GM18502 (cell line): ENCODE measurements at regions not wholly inside any gene's neighbourhood (a gene's known extent, or its start where the extent isn't known, plus 50 kb on each side); places are given as distances from the start of the nearest gene placed in this dataset.
"Not testable (repeated sequence)": the region's sequence is repeated elsewhere in the genome, so short reads cannot be mapped to it uniquely, and the experiment has no call there.

Source experiments
- ATAC-seq: cut with Tn5 transposase; IDR thresholded peaks from one replicate; pipeline ENCODE4 v1.9.1; 2021; ENCODE audit warnings: mild to moderate bottlenecking; ENCODE audit not compliant: unreplicated experiment, poor library complexity

- no peak for ATAC-seq
Measured at GRCh38 chr1:93774707-93775106, 93.1 kb upstream of the BCAR3 start.

DNA sequence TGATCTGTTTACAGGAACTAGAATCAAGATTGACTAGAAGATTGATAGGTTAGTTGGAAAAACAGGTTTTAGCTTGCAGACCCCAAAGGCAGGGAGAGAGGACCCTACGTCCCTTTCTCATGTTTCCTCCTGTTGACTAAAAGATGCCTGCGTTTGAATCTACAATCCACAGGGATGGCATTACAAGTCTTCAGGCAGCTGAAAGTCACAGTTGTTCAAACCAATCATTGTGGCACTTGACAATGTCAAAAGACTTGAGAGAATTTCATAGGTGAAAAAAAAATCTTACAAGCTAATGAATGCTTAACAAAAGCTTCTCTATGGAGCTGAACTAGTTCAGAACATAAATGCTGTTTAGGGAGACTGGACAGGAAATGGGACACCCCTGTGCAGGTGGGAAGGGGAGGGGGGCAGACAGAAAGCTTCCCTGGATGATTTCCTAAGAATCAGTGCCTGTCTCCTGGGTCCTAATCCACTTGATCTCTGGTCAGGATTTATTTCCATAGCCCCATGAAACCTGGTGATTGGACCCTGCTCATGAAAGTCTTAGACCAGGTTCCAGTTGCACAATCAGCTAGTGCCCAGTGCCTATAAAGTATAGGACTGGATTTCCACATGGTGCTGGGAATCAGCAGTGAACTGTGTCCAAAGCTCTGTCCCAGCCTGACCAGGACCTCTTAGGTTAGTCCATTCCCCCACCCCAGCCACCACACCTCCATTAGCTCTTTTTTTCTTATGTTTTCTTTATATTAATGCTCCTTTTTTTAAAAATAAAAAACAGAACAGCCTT is 91.6 kb upstream of the BCAR3 start:
- no peak for ATAC-seq

- ATAC-seq: no peak
Measured at GRCh38 chr1:93771843-93772242, 90.2 kb upstream of the BCAR3 start.

- no peak for ATAC-seq
Measured at GRCh38 chr1:93770640-93771039, 89.0 kb upstream of the BCAR3 start.

GRCh38 chr1:93769777-93770176 is 88.1 kb upstream of the BCAR3 start:
- no peak for ATAC-seq

DNA sequence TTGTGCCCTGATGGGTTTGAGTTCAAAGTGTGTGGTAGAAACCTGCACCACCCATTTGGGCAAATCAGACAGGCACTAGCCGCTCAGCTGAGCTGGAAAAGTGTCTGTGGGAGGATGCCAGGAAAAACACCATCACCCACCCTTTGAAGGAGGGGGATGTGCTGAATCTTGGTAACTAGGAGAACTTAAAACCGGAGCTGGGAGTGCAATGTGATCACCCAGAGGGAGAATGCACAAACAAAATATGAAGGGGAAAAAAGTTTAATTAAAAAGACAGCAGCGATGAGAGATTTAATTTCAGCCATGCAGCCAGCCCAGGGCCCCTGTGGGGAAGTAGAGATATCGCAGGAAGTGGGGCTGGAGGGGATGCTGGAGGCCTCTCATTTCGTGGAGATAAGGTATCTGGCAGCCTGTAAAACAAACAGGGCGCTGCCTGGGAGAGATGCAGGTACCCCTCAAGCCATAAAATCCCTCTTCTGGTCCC is 86.8 kb upstream of the BCAR3 start:
- no peak for ATAC-seq

GRCh38 chr1:93766451-93766850 is 84.8 kb upstream of the BCAR3 start:
- no peak for ATAC-seq

DNA sequence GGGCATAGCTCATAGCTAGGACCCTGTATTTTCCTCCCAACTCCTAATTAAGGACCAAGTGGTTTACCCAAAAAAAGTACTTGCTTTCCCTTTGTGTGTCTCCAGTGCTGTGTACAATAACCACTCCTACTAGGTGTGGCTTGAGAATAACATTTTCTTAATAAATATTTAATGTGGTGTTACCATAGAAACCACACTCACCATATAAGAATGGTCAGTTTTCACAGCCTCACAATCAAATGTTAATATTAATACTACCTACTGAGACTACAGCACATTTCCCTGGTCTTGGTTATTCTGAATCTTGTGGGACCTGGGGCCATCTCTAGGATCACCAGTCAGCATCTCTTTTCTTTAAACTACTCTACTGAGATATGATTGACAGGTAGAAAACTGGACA is 83.5 kb upstream of the BCAR3 start:
- no peak for ATAC-seq

- ATAC-seq: no peak
Measured at GRCh38 chr1:93764366-93764750, 82.7 kb upstream of the BCAR3 start.

DNA sequence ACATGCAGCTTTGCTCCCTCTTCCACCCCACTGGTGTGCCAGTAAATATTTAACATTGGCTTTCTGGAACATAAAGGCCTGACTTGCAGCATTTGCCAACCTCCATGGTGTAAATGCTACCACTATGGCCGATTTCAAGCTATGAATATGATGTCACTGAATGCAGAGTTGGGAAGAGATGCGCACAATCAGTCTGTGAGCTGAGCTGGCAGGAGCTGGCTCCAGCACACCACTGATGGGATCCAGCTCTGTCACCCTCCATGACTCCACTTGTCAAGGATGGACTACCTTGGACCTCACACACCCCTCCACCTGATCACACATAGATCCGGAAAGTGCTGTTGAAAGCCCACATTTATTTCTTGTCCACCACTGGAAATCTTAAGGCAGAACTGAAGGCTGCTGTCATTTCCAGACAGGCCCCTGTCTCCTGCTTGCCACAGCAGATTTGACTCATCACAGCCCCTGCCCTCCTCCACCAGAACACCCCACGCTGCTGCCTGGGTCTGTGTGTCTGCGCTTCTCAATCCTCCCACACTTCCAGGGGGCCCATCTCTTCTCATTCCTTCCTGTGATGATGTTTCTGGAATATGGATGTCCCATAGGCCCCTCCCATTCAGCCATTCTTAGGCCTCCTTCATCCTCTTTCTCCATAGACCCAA is 82.2 kb upstream of the BCAR3 start:
- no peak for ATAC-seq

- no peak for ATAC-seq
Measured at GRCh38 chr1:93758842-93759515, 77.3 kb upstream of the BCAR3 start.

DNA sequence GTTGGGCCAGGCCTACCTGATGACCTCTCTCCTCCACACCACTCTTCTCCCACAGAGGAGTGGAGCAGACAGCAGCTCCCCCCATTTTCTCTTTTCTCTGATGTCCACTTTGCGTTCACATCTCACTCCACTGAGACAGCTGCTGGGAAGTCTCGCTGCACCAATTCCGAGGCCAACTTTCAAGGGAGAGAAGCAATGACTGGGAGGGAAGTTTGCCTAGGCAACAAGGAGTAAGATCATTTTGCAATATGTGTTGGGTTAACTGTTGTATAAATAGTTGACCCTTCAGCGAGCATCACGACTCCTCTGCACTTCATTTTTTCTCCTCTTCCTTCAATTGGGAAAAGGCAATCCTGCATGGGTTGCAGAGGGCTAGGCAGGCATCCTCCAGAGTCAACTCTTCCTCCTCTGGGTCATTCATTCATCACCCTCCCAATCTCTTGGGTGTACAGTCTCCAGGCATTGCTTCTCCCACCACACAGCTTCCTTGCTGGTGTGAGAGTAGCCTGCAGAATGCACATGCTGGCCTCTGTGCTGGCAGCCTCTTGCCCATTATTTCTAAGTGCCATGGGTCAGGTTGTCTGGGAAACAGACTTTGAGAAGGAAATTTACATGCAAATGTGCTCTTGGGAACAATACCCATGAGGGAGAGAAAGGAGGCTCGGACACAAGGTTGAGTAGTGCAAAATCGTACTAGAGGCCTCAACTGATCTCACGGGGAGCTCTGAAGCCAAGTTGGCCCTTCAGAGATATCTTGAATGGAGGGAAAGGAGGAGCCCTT is 75.8 kb upstream of the BCAR3 start:
- no peak for ATAC-seq

GRCh38 chr1:93756657-93757056 is 75.0 kb upstream of the BCAR3 start:
- ATAC-seq: no peak

- ATAC-seq: not testable (repeated sequence)
Measured at GRCh38 chr1:93755251-93755715, 73.6 kb upstream of the BCAR3 start.

- ATAC-seq: no peak
Measured at GRCh38 chr1:93753791-93754763, 72.4 kb upstream of the BCAR3 start.

GRCh38 chr1:93751377-93752250 is 70.0 kb upstream of the BCAR3 start:
- ATAC-seq: no peak

DNA sequence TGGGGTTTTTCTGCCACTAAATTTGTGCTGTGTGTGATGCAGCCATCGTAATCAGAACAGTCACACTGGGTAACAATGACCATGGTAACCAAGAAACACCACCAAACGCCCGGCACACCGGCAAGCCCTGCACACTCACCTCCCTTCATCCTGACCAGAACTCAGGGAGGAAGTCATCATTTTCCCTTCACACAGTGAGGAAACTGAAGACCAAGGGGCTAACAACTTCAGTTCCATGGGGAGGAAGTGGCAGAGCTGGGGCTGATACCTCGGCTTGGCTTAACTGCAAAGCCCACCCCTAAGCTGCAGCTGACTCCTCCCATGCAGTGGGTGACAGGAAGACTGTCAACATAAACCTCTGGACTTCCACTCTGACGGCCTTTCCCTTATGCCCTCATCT is 69.3 kb upstream of the BCAR3 start:
- ATAC-seq: peak; percentile 52

- no peak for ATAC-seq
Measured at GRCh38 chr1:93749894-93750301, 68.3 kb upstream of the BCAR3 start.
